Breast epithelium (tissue), 3 donors: ENCODE measurements at regions not wholly inside any gene's neighbourhood (a gene's known extent, or its start where the extent isn't known, plus 50 kb on each side); places are given as distances from the start of the nearest gene placed in this dataset.

Experiments
- POLR2A ChIP-seq: fragments of 450-650 bp; IDR thresholded peaks from one replicate; pipeline ENCODE4 v1.6.1; 2016; ENCODE audit warnings: antibody characterized with exemption, mild to moderate bottlenecking, moderate library complexity
- POLR2AphosphoS5 ChIP-seq, 3 donors: sonication (generic); formaldehyde crosslinking; IDR thresholded peaks; one replicate each; pipeline ENCODE4 v1.6.1; 2017; ENCODE audit warnings: antibody characterized with exemption in 3 of 3
- TF ChIP-seq, protein P1 (sequence below), 3 donors: fragments of 450-650 bp; IDR thresholded peaks; one replicate each; pipeline ENCODE4 v1.5.1; 2016 to 2017; ENCODE audit warnings: antibody characterized with exemption in 3 of 3, mild to moderate bottlenecking in 3 of 3, moderate library complexity in 3 of 3

- TF ChIP-seq, protein P1, sequence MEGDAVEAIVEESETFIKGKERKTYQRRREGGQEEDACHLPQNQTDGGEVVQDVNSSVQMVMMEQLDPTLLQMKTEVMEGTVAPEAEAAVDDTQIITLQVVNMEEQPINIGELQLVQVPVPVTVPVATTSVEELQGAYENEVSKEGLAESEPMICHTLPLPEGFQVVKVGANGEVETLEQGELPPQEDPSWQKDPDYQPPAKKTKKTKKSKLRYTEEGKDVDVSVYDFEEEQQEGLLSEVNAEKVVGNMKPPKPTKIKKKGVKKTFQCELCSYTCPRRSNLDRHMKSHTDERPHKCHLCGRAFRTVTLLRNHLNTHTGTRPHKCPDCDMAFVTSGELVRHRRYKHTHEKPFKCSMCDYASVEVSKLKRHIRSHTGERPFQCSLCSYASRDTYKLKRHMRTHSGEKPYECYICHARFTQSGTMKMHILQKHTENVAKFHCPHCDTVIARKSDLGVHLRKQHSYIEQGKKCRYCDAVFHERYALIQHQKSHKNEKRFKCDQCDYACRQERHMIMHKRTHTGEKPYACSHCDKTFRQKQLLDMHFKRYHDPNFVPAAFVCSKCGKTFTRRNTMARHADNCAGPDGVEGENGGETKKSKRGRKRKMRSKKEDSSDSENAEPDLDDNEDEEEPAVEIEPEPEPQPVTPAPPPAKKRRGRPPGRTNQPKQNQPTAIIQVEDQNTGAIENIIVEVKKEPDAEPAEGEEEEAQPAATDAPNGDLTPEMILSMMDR (IDR thresholded peaks at IDR 0.05), result no peak
- TF ChIP-seq POLR2A (no peak), POLR2AphosphoS5 (IDR thresholded peaks at IDR 0.05) (no peak)
Measured at GRCh38 chr4:187307131-187307530, 583.5 kb upstream of the FAT1 start.
